GM19324 (cell line): ENCODE measurements at regions not wholly inside any gene's neighbourhood (a gene's known extent, or its start where the extent isn't known, plus 50 kb on each side); places are given as distances from the start of the nearest gene placed in this dataset.

Source experiments
- ATAC-seq: cut with Tn5 transposase; IDR thresholded peaks from one replicate; pipeline ENCODE4 v1.9.1; 2021; ENCODE audit warnings: mild to moderate bottlenecking, moderate library complexity; ENCODE audit not compliant: unreplicated experiment, low FRiP score

DNA sequence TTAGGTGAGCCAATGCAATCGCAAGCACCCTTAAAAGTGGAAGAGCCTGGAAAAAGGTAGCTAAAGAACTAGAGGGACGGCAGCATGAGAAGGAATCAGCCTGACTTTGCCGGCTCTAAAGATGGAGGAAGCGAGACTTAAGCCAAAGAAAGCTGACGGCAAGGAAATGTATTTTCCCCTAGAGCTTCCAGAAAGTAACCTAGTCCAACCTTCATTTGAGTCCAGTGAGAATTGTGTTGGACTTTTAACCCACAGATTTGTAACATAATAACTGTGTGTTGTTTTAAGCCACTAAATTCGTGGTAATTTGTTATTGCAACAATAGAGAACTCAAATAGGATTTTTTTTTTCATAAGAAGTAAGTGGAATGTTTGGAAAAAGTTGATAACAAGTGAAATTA is 212.7 kb upstream of the C1QTNF7 start:
- ATAC-seq = no peak

DNA sequence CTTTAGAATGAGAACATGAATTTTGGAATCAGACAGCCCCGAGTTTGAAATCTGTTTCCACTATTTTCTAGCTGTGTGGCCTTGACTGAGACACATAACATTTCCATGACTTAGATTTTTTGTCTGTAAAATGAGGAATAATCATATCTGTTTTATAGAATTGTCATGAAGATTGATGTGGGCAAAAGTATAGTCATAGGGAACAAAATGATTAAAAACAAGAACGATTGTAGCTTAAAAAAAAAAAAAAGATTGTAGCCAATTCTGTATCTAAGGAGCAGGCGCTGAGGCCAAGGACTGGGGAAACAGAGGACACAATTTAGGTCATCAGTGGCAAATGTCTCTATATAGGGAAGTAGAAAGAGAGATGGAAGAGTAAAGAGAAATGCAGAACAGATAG is 201.6 kb upstream of the C1QTNF7 start:
- ATAC-seq = no peak

DNA sequence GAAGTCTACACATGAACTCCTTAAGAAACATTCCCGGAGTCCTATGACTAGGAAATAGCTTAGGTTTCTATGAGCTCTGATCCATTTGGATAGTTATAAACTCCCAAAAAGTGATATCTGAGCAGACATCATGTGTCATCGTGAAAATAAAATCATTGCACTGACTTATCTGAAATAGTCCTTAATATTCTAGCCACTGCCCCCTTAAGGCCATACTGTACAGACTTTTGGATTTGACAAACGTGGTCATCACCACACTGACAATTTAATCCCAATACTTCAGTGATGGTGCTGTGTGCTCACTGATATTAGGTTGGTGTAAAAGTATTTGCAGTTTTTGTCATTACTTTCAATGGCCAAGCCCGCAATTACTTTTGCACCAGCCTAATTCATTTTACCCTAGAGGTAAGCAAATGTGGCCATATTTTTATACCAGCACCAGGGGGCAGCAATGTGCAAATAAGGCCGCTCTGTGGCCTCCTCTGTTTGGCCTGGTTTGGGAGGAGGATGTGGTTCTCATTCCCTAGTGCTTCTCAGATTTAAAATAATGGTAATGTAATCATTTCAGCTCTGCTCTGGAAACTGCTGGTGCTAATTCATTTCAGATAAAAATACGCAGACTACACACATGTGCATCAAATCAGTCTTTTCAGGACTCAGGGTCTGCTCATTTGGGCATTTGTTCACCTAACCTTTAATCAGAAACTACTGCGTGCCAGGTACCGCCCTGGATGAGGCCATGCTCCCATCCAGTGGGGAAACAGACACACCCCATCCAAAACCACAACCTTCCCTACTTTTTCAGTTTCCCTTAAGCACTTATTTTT is 196.4 kb upstream of the C1QTNF7 start:
- peak; percentile 84 for ATAC-seq

DNA sequence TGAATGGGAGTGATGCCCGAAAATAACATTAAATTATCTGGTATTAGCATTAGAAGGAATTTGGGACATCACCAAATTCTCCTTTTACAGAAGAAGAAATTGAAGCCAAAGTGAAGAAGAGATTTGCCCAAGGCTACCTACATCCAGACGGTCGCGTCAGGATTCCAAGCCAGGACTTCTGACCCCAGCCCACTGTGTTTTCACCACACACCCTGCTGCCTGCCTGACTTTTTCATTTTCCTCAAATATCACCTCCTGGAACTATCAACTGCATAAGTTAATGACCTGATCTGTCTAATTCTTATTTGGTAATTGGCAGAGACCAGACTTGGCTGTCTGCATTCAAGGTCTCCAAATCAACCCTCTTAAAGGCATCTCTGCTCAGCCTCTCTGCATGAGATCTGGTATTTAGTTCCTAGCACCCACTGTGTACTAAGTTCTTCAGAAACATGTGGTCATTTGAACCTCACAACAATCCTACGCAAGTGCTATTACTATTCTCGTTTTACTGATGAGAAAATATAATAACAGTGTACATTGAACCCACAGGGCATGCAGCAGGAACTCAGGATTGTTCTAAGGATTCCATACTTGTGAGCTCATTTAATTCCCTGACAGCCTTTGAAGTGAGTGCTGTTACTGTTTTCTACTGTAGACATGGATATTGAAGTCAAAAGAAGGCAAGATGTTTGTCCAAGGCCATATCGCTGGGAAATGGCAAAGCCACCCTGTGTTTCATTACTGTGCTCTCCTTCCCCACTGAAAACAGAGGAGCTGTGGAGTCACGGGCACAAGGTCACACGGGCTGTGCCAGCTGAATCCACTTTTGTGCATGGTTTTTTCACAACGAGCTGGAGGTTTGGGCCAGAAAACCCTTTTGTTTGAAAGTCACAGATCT is 195.2 kb upstream of the C1QTNF7 start:
- ATAC-seq = no peak

DNA sequence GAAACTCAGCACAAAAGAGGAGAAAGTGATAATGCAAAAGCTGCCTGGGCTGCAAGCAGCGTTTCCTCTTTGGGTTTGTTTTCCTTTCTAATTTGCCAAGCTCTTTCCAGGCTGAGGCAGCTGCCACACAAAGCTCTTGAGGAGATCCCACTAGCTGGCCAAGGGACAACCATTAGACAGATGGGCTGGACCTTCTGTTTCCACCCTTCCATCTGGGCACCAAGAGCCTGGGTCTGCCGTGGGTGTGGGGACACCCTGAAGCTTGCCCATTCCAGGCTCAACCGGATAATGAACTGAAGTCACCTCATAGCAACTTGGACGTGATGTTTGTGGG is 194.6 kb upstream of the C1QTNF7 start:
- ATAC-seq = no peak

DNA sequence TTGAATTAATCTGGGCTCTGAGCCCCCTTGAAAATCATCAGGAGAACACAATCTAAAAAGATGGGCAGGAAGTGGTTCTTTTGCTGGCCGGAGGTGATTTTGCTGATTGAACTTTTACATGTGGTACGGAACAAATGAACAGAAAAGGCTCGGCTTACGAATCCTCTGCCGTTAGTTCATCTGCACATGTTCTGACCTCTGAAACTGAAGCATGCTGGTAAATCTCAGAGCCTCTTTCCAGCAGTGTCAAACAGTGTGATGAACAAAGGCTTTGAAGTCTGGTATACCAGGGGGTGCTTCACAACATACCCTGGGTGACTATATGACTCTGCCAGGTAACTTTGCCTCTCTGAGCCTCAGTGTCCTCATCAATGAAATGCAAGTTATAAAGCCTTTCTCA is 194.2 kb upstream of the C1QTNF7 start:
- no peak for ATAC-seq

DNA sequence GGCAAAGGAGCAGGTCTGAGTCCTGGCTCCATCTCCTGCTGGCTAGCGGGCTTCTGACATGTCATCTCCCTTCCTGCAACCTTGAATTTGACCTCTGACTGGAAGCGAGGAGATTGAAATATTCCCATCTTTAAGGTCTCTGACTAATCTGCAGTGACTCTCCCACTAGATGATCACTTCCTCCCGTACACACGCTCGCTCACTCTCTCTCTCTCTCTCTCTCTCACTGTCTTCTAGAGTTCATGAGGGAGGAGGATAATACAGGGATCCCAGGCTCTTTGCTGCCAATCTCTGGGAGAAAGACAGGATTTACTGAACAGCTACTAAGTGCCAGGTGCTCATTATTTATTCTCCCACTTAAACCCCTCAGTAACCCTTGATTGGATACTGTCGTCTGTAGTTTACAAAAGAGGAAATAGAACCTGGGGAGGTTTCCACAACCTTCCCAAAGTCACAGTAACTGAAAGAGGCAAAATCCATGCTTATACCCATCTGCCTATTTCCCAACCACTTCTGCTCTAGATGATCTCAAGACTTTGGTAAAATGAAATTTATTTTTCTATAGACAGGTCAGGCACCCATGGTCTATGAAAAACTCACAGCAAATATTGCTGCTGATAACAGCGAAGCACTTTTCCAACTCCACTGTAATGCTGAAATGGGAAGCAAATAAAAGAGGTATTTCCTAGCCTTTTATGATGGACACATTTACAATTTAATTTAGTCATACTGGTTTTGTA is 193.5 kb upstream of the C1QTNF7 start:
- no peak for ATAC-seq

DNA sequence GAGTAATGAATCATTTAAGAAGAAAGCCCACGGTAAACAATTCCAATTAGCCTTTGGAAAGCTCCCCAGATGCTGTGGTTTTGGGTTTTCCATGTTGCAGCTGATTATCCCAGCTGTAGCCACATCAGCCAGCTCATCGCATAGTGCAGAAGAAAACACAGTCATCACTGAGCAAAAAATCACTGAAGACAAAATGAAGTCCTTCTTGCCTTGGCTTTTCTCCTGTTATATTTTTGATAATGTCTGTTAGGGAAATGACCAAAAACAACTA is 193.0 kb upstream of the C1QTNF7 start:
- ATAC-seq = no peak

DNA sequence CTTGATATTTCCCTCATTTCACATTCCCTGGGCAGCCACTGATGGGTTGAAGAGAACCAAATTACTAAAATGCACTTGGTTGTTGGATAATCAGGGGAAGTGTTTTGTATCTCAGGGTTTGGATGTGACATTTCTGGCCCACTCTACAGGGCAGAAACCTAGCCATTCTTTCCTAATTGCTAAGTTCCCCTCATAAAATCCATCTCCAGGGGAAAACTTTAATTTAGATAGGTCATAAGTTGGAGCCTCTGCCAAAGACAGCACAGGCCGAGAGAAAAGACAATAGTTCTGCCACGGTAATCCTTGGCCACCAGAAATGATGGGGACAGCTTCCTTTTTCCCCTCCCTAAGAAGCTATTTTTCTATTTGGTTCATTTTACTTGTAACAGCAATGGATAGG is 192.7 kb upstream of the C1QTNF7 start:
- no peak for ATAC-seq

DNA sequence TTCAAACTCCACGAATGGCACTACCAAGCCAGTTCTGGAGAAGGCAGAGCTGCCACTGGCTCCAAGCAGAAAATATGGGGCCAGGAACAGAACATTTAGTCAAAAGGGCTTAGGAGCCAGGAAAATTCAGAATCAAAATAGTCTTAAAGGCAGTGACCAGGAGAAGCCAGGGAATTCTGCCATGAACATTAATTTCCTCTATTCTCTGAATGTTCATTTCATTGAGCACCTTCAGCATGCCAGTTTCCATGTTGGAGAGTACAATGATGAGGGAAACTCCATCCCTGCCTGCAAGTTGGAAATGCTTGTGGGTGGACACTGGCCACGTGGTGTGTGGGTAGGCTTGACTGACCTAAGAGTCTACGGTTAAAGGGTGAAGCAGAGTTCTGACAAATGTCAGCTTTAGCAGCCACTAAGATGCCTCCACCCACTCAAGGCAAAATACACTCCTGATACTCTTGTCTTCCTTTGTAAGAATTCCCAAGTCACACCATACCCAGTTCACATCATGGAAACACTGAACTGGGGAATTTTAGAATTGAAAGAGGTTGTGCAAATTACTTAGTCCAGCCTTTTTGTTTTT is 190.1 kb upstream of the C1QTNF7 start:
- no peak for ATAC-seq

DNA sequence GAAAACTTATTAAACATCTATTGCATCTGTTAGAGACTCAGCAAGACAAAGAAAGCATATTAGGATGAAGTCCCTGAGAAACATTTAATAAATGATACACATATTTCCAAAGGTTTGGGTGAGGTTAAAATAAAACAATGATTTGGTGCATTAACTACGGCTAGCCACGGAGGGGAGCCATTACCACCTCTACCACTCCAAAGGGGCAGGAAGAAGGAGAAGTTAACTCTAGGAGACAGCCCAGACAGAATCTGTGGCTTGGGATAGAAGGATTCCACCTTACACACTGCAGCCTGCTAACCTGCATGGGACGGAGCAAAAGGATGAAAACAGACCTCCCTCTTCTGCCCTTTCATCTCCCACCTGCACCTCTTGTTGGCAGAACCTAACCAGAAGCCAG is 189.1 kb upstream of the C1QTNF7 start:
- ATAC-seq = no peak

DNA sequence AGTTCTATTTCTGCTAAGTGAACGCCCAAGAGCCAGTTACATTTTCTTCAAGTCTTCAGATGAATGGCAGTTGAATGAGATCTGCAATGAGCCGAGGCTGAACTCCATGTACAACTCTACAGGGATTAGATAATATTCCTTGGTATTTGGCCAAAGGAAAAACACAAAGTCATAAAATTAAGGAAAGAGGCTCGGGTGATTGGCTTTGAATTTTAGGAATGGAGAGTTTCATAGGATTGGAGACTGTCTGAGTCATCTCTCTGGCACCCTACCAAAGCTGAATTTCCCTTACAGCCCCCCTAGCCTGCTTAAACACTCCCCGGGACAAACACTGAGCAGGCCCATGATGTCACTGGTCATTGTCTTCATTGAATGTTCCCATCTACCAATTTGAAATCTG is 188.0 kb upstream of the C1QTNF7 start:
- no peak for ATAC-seq

DNA sequence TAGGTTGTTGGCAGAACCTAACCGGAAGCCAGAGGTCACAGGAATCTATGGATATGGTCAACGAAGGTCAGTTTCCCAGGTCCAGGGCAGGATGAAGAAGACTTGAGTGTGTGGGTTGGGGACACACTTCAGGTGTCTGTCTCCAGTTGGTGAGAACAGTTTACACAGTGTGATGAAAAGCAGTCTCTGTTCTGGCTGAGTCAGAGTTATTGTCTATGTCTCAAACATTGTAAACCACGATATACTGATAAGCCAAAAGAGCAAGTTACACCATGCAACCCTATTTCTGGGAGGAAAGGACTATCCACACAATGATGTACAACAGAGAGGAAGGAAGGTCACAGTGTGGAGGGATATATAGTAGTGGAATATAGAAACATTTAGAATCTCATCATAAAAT is 187.1 kb upstream of the C1QTNF7 start:
- no peak for ATAC-seq

DNA sequence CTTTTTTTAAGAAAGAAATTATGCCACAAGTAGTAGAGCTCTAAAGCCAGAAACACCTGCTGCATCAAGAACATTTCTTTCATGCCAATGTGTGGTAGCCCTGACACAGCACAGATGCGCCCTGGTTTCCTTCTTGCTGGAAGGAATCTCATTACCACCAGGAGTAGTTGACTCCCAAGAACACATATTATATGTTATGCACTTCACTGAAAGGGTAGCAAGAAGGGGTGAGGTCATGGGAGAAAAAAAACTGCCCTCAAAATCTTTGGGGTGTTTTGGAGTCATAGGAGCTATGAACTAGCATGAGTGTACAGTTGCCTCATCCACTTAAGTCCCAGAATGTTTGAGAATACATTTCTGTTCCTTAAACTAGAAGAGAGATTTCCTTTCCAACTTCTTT is 185.8 kb upstream of the C1QTNF7 start:
- ATAC-seq = no peak

DNA sequence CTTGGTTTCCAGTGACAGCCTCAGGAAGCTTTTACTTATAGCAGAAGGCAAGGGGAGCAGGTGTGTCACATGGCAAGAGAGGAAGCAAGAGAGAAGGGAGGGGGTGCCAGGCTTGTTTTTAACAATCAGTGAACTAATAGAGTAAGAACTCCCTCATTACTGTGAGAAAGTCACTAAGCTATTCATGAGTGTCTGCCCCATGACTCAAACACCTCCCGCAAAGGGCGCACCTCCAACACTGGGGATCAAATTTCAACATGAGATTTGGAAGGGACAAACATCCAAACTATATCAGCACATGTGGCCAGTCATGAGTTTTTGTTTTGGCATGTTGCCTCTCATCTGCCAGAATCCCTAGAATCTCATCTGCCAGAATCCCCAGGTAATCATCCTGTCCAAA is 183.5 kb upstream of the C1QTNF7 start:
- no peak for ATAC-seq

DNA sequence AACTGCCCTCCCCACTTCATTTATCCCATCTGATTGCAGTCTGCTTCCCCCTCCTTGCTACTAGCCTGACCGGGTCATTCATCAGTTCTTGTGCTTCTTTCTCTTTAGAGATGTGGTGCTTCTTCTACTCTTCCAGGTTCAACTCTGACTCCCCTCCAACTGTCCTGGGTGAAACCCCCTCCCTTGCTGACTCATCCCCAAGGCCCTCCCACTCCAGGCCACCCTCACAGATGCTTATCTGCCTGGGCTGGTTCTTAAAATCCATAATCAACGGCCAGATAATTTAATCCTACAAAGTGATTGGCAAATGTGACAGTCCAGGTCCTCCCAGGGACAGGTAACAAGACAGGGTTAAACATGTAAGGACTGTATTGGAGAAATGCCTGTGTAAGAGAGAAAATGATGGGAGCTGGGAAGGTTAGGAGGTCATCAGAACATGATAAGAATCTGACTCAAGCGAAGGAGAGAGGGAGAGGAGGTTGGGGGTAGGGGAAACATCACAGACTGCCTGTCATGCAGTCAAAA is 182.8 kb upstream of the C1QTNF7 start:
- no peak for ATAC-seq

DNA sequence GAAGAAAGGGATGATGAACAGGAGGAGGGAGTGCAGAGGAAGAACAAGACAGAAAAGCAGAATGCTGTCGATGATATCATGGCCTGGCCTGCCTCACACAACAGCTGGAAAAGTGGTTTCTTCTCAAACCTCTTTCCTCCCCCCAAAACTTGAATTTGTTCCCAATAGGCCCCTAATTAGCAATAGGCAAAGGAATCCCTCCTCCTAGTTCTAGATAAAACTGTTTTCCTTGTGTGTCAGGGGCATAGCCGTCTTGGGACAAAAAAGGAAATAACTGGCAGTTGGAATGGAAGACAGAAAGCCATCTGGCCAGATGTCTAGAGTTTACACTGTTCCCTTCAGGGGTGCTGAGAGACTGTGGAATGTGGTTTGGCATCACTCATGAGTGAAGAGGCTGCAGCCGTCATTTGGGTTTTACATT is 177.8 kb upstream of the C1QTNF7 start:
- ATAC-seq = no peak

DNA sequence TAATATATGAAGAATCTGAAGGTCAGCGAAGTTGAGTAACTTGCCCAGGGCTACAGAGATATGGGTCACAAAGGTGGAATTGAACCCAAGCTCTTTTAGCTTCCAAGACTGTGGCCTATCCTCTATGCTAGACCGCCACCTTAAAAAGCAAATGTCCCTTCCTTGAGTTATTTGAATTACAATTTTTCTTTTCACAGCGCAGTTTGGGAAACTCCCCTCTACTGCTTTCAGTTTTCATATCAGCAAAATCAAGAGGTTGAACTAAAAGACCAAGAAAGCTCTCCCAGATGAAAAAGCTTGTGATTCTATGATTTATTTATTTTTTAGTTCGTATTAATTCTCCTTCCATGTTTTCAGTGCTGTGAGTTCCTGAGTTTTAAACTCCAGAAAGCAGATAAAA is 174.5 kb upstream of the C1QTNF7 start:
- peak; percentile 70 for ATAC-seq

DNA sequence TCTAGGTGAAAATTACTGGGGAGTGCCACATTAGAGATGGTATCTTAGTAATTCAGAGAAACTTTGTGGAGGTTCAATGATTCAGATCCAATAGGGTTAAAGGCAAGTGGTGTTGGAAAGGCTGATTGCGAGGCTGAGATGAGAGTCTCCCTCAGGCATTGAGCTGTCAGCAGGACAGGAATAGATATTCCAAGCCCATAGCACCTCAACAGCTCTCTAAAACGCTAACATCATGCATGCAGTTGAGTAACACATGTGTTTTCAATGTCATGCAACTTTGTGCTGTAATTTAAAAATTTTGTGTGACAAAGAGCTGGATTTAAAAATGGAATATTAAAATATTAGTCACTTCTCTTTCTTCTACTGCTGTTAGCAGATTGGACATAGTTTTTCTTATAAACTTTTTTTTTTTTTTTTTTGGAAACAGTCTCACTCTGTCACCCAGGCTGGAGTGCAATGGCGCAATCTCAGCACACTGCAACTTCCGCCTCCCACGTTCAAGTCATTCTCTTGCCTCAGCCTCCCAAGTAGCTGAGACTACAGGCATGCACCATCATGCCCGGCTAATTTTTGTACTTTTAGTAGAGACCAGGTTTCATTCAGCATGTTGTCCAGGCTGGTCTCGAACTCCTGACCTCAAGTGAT is 173.5 kb upstream of the C1QTNF7 start:
- ATAC-seq = no peak

DNA sequence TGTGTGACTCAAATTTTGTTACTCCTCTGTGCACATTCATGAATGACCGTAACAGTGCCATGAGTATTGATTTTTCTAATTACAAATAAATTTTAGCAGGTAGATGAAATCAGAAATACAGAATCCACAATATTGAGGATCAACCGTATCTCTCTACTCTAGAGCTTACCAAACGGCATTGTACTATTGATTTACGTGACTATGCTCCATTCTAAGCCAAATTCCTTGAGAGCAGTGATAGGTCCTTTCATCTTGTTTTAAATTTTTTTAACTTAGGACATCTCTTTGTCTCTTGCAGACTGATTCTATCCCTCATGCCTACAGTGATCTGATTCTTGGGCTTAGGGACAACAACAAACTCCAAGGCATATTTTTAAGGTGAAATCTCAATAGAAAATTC is 172.3 kb upstream of the C1QTNF7 start:
- ATAC-seq = no peak
